HG03280 (cell line): ENCODE measurements at regions not wholly inside any gene's neighbourhood (a gene's known extent, or its start where the extent isn't known, plus 50 kb on each side); places are given as distances from the start of the nearest gene placed in this dataset.
A peak's percentile ranks its signal among the peaks of the same experiment; 100 is the strongest.

Experiments used
- ATAC-seq: cut with Tn5 transposase; IDR thresholded peaks from one replicate; pipeline ENCODE4 v1.9.1; 2021; ENCODE audit warnings: mild to moderate bottlenecking, moderate library complexity; ENCODE audit not compliant: unreplicated experiment

DNA sequence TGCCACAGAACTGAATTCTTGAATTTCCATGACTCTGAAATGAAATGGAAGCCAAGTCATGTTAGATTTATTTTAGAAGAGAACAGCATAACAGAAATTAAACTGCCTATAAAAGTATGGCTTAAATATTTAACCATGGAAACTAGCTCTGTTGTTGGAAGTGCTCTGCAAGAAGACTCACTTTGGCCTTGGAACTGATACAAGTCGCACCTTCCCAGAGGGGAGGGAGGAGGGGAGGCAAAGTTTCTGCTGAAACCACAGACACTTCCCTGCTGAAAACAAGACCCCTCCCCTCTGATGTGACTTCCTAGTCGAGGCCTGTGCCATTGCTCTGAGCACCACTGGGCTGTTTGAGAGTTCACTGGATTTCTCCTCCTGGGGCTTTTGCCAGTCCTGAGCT lies 72.1 kb downstream of the OR13A1 start:
- ATAC-seq = no peak

DNA sequence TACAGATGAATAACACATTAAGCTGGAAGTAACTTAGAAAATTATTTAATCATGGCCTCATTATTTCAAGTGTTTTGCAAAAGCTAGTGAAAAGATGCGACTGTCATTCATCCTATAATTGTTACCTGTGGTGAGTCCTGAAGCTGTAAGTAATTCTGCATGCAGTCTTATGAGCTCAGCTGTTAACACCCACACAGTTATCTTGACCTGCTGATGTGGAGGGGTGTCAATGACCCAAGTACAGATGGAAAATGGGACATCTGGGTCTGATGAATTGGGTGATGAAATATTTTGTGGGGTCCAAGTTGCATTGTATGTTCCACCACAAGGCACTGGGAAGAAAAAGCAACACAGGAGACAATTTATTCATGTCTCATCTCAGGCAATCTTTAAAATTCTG lies 68.9 kb downstream of the OR13A1 start:
- no peak for ATAC-seq

DNA sequence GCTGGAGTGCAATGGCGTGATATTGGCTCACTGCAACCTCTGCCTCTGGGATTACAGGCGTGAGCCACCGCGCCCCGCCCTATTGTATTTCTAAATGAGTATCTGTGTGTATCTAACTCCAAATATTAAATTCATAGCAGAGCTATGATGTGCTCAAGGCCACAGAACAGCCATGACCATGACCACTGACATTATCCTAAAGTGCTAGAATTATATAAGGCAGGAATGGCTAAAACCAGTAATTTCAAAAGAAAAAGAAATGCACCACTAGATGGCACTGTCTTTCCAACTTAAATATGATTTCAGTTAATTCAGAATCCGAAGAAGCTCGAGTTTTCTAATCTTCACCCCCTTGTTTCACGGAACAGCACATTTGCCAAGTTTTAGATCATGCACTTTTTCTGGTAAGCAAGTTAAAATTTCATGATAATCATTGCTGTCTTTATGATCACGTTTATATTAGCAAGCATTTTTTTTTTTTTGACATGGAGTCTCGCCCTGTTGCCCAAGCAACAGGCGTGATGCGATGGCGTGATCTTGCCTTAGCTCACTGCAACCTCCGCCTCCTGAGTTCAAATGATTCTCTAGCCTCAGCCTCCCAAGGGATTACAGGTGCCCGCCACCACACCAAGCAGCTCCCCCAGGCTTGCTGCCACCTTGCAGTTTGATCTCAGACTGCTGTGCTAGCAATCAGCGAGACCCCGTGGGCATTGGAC lies 65.3 kb downstream of the OR13A1 start:
- peak; percentile 62 for ATAC-seq

DNA sequence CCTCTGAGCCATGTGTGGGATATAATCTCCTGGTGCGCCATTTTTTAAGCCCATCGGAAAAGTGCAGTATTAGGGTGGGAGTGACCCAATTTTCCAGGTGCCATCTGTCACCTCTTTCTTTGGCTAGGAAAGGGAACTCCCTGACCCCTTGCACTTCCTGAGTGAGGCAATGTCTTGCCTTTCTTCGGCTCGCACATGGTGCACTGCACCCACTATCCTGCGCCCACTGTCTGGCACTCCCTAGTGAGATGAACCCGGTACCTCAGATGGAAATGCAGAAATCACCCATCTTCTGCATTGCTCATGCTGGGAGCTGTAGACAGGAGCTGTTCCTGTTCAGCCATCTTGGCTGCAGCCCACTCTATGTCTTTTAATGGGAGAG lies 64.7 kb downstream of the OR13A1 start:
- peak; percentile 6 for ATAC-seq
